NCI-H187 treated with DMSO at 0.1 percent for 48 hours (cell line): ENCODE measurements at regions not wholly inside any gene's neighbourhood (a gene's known extent, or its start where the extent isn't known, plus 50 kb on each side); places are given as distances from the start of the nearest gene placed in this dataset.

Experiments
- DNase-seq: peaks from one replicate; lab custom pipeline; 2025; lab: John Stamatoyannopoulos, UW

GRCh38 chr5:60374409-60374808, 325.6 kb downstream of the DEPDC1B start:
- DNase-seq = no peak

- no peak for DNase-seq
These were observed 327.2 kb downstream of the DEPDC1B start for GRCh38 chr5:60372786-60373185.

GRCh38 chr5:60371065-60371464, 328.9 kb downstream of the DEPDC1B start:
- DNase-seq = no peak

DNA sequence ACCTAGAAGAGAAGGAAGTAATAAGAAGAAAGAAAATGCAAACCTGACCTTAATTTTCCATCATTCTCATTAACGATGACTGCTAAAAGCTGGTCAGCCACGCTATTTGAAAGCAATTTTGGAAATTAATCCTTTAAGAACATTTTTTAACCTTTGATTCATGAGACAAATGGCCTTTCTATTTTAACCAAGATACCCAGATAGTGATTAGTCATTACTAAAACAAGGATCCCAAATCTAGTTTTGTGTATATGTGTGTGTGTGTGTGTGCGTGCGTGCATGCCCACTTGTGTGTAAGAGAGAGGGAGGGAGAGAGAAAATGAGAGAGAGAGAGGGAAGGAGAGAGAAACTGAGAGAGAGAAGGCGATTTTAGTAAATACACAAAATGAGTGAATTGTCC, 329.5 kb downstream of the DEPDC1B start:
- no peak for DNase-seq

- DNase-seq = no peak
These were observed 330.6 kb downstream of the DEPDC1B start for GRCh38 chr5:60369391-60369790.

DNA sequence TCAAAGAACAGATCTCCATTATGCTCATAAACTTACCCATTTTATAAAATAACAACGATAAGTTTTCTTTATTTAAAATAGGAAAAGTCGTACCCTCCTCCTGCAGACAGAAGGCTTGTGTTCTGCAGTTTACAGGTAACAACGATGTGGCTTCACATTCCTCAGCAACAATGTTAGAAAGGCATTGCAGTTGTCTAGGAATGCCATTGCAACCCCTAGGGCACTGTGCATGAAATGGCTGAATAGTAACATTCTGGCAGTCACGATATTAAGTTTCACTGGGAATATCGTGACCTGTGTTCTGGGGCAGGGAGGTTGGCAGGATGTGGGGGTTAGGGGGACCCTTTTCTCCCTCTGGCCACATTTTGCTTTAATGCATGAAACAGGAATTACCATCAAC, 331.9 kb downstream of the DEPDC1B start:
- DNase-seq = no peak

DNA sequence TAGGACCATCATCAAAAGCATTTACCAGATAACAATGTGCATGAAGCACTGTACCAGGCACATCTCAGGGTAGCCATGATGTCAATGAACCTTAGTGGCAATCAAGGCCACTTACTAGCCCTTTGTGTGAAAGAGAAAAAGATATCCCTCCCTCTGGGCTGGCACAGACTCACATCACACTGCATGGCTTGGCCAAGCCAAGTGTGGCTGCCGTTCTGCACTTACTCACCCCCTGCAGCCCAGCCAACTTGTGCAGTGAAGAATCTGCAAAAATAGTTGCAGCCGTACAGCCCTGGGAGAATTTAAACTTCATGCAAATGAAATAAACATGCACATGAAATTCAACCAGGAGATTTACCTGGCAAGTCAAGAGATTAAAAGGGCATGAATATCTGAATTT, 333.5 kb downstream of the DEPDC1B start:
- no peak for DNase-seq

DNA sequence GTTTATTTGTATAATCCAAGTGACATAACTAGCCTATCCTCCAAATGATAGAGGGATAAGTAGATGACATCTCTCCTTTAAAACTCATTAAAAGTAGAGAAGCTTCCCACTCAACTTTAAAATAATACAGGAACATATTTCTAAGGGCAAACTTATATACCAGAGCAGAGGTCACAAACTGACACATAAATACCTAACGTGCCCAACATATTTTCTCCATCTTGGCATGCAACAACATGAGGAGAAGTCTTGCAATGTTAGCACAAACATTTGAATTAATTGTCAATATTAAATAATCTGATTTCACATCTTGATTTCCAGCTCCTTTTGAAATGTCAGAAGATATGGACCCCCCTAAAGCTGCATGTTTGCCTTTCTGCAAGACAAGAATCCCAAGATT, 335.0 kb downstream of the DEPDC1B start:
- no peak for DNase-seq

DNA sequence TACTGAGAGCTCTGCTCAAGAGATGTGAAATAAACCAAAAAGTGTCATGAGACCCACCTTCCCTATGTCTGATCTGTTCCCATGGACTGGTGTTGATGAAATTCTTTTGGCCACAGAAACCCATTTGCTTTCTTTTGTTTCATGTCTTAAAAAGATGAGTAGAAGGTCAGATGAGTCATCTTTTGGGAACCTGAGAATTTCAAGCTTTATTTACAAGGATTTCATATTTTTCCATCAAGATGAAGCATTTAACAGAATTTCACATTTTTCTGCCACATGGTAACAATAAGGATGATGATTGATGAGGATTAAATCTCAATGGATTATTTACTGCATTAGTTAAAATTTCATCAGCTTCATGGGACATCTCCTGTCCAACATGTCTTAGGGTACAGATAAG, 337.8 kb downstream of the DEPDC1B start:
- DNase-seq = no peak

- no peak for DNase-seq
These were observed 339.6 kb downstream of the DEPDC1B start for GRCh38 chr5:60360355-60360754.

DNA sequence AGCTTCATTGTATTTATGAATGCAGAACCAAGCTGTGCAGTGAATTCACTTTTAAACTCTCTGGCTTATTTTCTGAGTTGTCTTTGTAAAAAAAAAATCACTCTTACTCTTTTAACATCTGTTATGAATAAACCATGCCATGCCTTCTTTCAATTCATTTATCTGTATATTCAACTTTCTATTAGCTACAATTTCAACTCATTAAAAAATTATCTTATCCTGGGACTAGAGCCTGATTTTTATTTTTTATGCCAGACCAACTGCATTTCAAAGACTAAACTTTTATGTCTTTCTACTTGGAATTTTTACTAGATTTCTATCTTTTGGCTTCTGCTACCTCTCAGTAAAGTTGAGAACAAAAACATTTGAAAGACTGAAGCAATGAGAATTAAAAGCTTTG, 342.7 kb downstream of the DEPDC1B start:
- DNase-seq = no peak

- DNase-seq = no peak
These were observed 343.2 kb downstream of the DEPDC1B start for GRCh38 chr5:60356745-60357144.

GRCh38 chr5:60355181-60355580, 344.8 kb downstream of the DEPDC1B start:
- DNase-seq = no peak

GRCh38 chr5:60354311-60354710, 345.7 kb downstream of the DEPDC1B start:
- DNase-seq = no peak

DNA sequence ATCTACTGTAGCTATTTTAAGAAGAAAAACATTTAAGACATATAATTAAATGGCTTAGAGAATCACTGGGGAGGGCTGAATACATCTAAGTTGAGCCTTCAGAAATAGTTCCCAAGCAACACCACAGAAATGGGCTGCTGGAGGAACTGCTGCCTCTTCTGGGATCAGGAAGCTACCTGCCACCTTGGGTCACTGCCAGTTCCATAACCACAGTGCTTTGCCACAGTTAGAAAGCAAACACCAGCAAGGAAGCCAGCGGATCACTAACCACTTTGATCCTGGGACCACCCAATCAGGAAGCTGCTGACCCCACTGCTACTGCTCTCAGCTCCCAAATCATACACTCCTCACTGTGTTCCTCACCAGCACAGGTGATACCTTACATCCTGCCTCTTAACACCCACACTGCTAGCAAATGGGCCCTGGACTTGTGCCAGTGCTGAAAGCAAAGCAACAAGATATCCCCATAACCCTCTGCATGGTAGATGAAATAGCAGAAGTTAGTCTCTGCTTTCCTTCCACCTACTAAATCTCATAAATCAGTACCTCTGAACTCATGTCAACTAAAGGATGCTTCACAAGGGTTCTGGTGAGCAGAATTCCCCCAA, 346.9 kb downstream of the DEPDC1B start:
- DNase-seq = no peak

- DNase-seq = no peak
These were observed 349.2 kb downstream of the DEPDC1B start for GRCh38 chr5:60350794-60351193.

DNA sequence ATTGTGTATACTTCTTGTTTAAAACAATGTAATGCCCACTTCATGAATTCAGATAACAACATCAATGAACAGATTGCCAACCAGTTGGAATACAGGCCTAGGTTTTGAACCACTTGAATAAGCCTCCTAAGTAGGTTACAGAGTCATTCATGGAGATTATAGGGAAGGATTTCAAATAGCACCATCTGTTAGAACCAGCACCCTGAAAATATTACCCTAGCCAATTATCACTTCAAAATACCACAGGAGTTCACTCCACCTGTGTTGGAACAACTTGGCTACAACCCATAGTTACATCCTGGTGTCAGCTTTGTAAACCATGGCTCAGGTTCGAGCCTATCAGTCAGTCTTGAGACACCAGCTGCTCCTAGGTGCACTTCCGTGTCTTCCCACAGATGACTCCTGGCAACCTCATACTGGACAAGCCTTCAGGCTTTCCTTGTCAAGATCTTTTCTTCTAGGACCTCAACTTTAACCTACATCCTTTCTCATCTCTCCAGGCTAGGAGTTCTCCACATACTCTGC, 350.0 kb downstream of the DEPDC1B start:
- no peak for DNase-seq

GRCh38 chr5:60346393-60346792, 353.6 kb downstream of the DEPDC1B start:
- no peak for DNase-seq

DNA sequence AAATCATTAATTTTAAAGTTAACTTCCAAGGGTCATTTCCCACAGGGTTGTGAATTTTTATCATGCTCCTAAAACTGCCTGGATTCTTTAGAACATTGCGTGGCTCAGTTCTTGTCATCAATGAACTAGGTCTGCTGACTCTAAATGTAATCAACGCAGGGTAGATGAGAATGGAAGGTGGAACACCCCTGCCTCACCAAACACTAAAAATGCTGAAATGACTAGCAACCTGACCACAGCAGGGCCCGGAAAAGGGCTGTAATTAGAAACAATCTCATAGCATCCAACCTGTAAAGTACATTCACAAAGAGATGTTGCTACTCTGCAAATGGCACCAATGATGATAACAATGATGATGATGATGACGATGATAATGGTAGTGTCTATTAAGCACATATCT, 356.9 kb downstream of the DEPDC1B start:
- no peak for DNase-seq

DNA sequence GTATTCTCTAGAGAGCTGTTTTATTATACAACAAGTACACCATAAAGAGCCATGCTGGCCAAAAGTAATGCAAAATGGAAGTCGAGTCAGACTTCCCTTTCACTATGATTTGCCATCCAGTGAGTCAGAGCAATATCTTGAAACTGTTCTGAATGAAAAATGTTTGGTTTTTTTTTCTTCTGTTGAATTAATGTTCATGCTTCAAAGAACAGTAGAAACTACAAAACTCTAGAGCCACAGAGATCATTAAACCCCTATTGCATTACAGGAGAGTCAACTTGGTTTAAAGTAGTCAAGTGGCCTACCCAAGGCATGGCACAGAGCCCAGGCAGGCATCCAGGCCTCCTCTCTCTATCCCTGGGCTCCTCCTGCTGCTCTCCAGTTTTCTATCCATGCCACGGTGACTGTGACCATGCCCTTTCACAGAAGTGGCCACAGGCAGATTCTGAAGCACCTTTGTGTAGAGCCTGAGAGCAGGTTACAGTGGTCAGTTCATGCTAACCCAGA, 358.9 kb downstream of the DEPDC1B start:
- no peak for DNase-seq

- DNase-seq = no peak
These were observed 359.6 kb downstream of the DEPDC1B start for GRCh38 chr5:60340326-60340725.

GRCh38 chr5:60339691-60340201, 360.2 kb downstream of the DEPDC1B start:
- no peak for DNase-seq

GRCh38 chr5:60338846-60339245, 361.1 kb downstream of the DEPDC1B start:
- DNase-seq = no peak

GRCh38 chr5:60336491-60336890, 363.5 kb downstream of the DEPDC1B start:
- no peak for DNase-seq
